Endothelial cell (in vitro differentiated cells): ENCODE measurements at regions not wholly inside any gene's neighbourhood (a gene's known extent, or its start where the extent isn't known, plus 50 kb on each side); places are given as distances from the start of the nearest gene placed in this dataset.
"Not testable (repeated sequence)": the region's sequence is repeated elsewhere in the genome, so short reads cannot be mapped to it uniquely, and the experiment has no call there.

ENCODE experiments used
- DNase-seq: peaks from one replicate; pipeline ENCODE4 v3.0.0; 2021; ENCODE audit warnings: low spot score
- H3K27ac Mint-ChIP-seq: one replicate; pipeline ENCODE4 v1.8.0; 2021; ENCODE audit warnings: mixed read lengths, inconsistent platforms; ENCODE audit not compliant: unreplicated experiment
- H3K27me3 Mint-ChIP-seq: one replicate; pipeline ENCODE4 v1.8.0; 2021; ENCODE audit warnings: mild to moderate bottlenecking, moderate library complexity, mixed read lengths, inconsistent platforms; ENCODE audit not compliant: unreplicated experiment
- H3K36me3 Mint-ChIP-seq: one replicate; pipeline ENCODE4 v1.8.0; 2021; ENCODE audit warnings: mild to moderate bottlenecking, low read depth, mixed read lengths, inconsistent platforms; ENCODE audit not compliant: unreplicated experiment
- H3K4me1 Mint-ChIP-seq: one replicate; pipeline ENCODE4 v1.8.0; 2021; ENCODE audit warnings: mild to moderate bottlenecking, mixed read lengths, inconsistent platforms; ENCODE audit not compliant: unreplicated experiment
- H3K4me3 Mint-ChIP-seq: one replicate; pipeline ENCODE4 v1.8.0; 2021; ENCODE audit warnings: mild to moderate bottlenecking, mixed read lengths, inconsistent platforms; ENCODE audit not compliant: unreplicated experiment
- H3K9me3 Mint-ChIP-seq: one replicate; pipeline ENCODE4 v1.8.0; 2021; ENCODE audit warnings: mixed read lengths, inconsistent platforms; ENCODE audit not compliant: unreplicated experiment
- TF ChIP-seq, protein P1 (sequence below): fragments of 200-600 bp; sonication (generic); IDR thresholded peaks from one replicate; pipeline ENCODE4 v1.5.0; 2021; ENCODE audit warnings: antibody characterized with exemption; ENCODE audit not compliant: unreplicated experiment

GRCh38 chr14:105739331-105740102 lies 213.1 kb downstream of the TMEM121 start:
- Mint-ChIP-seq H3K27me3 (peaks cover 13% of the 10 kb centered on the region), H3K4me3 (no peak overlapping the region), H3K4me1 (no peaks in the 10 kb centered on the region), H3K9me3 (peaks cover 7% of the 10 kb centered on the region), H3K36me3 (peaks cover 5% of the 10 kb centered on the region), H3K27ac (no peak overlapping the region)
- no peak for DNase-seq
- TF ChIP-seq, protein P1, sequence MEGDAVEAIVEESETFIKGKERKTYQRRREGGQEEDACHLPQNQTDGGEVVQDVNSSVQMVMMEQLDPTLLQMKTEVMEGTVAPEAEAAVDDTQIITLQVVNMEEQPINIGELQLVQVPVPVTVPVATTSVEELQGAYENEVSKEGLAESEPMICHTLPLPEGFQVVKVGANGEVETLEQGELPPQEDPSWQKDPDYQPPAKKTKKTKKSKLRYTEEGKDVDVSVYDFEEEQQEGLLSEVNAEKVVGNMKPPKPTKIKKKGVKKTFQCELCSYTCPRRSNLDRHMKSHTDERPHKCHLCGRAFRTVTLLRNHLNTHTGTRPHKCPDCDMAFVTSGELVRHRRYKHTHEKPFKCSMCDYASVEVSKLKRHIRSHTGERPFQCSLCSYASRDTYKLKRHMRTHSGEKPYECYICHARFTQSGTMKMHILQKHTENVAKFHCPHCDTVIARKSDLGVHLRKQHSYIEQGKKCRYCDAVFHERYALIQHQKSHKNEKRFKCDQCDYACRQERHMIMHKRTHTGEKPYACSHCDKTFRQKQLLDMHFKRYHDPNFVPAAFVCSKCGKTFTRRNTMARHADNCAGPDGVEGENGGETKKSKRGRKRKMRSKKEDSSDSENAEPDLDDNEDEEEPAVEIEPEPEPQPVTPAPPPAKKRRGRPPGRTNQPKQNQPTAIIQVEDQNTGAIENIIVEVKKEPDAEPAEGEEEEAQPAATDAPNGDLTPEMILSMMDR: no peak

DNA sequence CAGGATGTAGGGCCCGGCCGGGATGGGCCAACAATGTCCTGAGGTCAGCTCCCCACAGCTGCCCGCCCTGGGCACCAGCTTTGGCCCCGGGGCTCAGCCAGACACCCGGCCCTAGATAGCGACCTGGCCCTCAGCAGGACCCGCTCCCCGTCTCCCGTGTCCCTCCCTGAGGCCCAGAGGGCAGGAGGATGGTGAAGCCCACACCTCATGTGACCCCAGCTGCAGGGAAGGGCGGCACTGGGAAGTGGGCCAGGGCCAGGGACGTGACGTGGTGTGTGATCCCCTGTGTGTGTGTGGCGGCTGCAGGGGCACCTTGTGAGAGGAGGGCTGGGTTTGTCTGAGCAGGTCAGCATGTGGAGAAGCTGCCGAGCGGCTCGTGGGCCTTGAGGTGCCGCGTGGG lies 213.9 kb downstream of the TMEM121 start:
- peaks cover 13% of the 10 kb centered on the region for H3K27me3 Mint-ChIP-seq
- not testable (repeated sequence) for H3K4me1 Mint-ChIP-seq, H3K27ac Mint-ChIP-seq, DNase-seq, H3K4me3 Mint-ChIP-seq, H3K36me3 Mint-ChIP-seq, H3K9me3 Mint-ChIP-seq

- not testable (repeated sequence) for H3K4me3 Mint-ChIP-seq, H3K9me3 Mint-ChIP-seq, H3K36me3 Mint-ChIP-seq, H3K27ac Mint-ChIP-seq, H3K4me1 Mint-ChIP-seq, DNase-seq
- H3K27me3 Mint-ChIP-seq: peaks cover 19% of the 10 kb centered on the region
Measured at GRCh38 chr14:105740961-105741360, 214.6 kb downstream of the TMEM121 start.

DNA sequence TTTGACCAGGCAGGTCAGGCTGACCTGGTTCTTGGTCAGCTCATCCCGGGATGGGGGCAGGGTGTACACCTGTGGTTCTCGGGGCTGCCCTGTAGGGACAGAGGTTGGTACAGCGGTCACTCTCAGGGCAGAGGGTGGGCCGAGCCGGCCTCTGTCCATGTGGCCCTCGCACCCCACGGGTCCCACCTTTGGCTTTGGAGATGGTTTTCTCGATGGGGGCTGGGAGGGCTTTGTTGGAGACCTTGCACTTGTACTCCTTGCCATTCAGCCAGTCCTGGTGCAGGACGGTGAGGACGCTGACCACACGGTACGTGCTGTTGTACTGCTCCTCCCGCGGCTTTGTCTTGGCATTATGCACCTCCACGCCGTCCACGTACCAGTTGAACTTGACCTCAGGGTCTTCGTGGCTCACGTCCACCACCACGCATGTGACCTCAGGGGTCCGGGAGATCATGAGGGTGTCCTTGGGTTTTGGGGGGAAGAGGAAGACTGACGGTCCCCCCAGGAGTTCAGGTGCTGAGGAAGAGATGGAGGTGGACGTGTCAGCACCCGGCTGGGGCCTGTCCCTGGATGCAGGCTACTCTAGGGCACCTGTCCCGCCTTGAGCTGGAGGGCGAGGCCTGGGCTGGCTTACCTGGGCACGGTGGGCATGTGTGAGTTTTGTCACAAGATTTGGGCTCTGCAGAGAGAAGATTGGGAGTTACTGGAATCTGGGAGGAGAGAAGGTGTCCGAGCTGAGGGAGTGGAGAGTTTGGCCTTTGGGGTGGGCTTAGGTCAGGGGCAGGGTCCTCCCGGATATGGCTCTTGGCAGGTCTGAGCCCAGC lies 215.5 kb downstream of the TMEM121 start:
- peaks cover 27% of the 10 kb centered on the region for H3K27me3 Mint-ChIP-seq
- H3K4me3 Mint-ChIP-seq, H3K4me1 Mint-ChIP-seq, DNase-seq, H3K36me3 Mint-ChIP-seq: not testable (repeated sequence)
- H3K27ac Mint-ChIP-seq: peak overlapping the region; percentile 52
- H3K9me3 Mint-ChIP-seq: peaks cover 13% of the 10 kb centered on the region

GRCh38 chr14:105742531-105742848 lies 216.1 kb downstream of the TMEM121 start:
- DNase-seq: no peak
- TF ChIP-seq, protein P1: no peak
- H3K27ac Mint-ChIP-seq: no peak overlapping the region
- H3K36me3 Mint-ChIP-seq: peaks cover 5% of the 10 kb centered on the region
- no peak overlapping the region for H3K4me3 Mint-ChIP-seq
- H3K4me1 Mint-ChIP-seq: no peaks in the 10 kb centered on the region
- peaks cover 29% of the 10 kb centered on the region for H3K27me3 Mint-ChIP-seq
- peaks cover 13% of the 10 kb centered on the region for H3K9me3 Mint-ChIP-seq

GRCh38 chr14:105742904-105743701 lies 216.7 kb downstream of the TMEM121 start:
- not testable (repeated sequence) for H3K4me1 Mint-ChIP-seq, H3K4me3 Mint-ChIP-seq, H3K27ac Mint-ChIP-seq, DNase-seq, H3K36me3 Mint-ChIP-seq
- H3K27me3 Mint-ChIP-seq: peaks cover 34% of the 10 kb centered on the region
- peaks cover 13% of the 10 kb centered on the region for H3K9me3 Mint-ChIP-seq

- not testable (repeated sequence) for H3K27ac Mint-ChIP-seq, H3K4me1 Mint-ChIP-seq, H3K4me3 Mint-ChIP-seq, DNase-seq
- H3K36me3 Mint-ChIP-seq: peaks cover 10% of the 10 kb centered on the region
- peaks cover 39% of the 10 kb centered on the region for H3K27me3 Mint-ChIP-seq
- H3K9me3 Mint-ChIP-seq: peaks cover 21% of the 10 kb centered on the region
Measured at GRCh38 chr14:105744213-105744787, 217.9 kb downstream of the TMEM121 start.
